NOMO-1 (cell line): ENCODE measurements at regions not wholly inside any gene's neighbourhood (a gene's known extent, or its start where the extent isn't known, plus 50 kb on each side); places are given as distances from the start of the nearest gene placed in this dataset.

Experiments used
- DNase-seq, 2 experiments: peaks; one replicate each; lab custom pipeline; 2025; ENCODE audit not compliant: unreplicated experiment in 2 of 2; lab: John Stamatoyannopoulos, UW

GRCh38 chr1:72724951-72725861 lies 442.9 kb upstream of the NEGR1 start:
- DNase-seq, result no peak

- no peak for DNase-seq
Observed at GRCh38 chr1:72705921-72706320, 423.6 kb upstream of the NEGR1 start.

GRCh38 chr1:72704841-72705477 lies 422.6 kb upstream of the NEGR1 start:
- DNase-seq, result no peak

GRCh38 chr1:72697410-72697809 lies 415.1 kb upstream of the NEGR1 start:
- DNase-seq, result no peak

GRCh38 chr1:72693899-72694298 lies 411.6 kb upstream of the NEGR1 start:
- no peak for DNase-seq

- DNase-seq, result no peak
Observed at GRCh38 chr1:72693376-72693775, 411.0 kb upstream of the NEGR1 start.

GRCh38 chr1:72690871-72691270 lies 408.5 kb upstream of the NEGR1 start:
- DNase-seq, result no peak

GRCh38 chr1:72678683-72679082 lies 396.3 kb upstream of the NEGR1 start:
- DNase-seq, result no peak

- no peak for DNase-seq
Observed at GRCh38 chr1:72670902-72671301, 388.6 kb upstream of the NEGR1 start.

- no peak for DNase-seq
Observed at GRCh38 chr1:72662918-72663317, 380.6 kb upstream of the NEGR1 start.

- no peak for DNase-seq
Observed at GRCh38 chr1:72650843-72651435, 368.6 kb upstream of the NEGR1 start.

GRCh38 chr1:72649991-72650390 lies 367.7 kb upstream of the NEGR1 start:
- no peak for DNase-seq

GRCh38 chr1:72649211-72649888 lies 367.0 kb upstream of the NEGR1 start:
- no peak for DNase-seq

GRCh38 chr1:72648465-72648864 lies 366.1 kb upstream of the NEGR1 start:
- DNase-seq, result no peak

- no peak for DNase-seq
Observed at GRCh38 chr1:72643142-72643541, 360.8 kb upstream of the NEGR1 start.

GRCh38 chr1:72637593-72637992 lies 355.3 kb upstream of the NEGR1 start:
- DNase-seq, result no peak

GRCh38 chr1:72636631-72637030 lies 354.3 kb upstream of the NEGR1 start:
- DNase-seq, result peak in 1 of 2 experiments; percentile 34

GRCh38 chr1:72635719-72636118 lies 353.4 kb upstream of the NEGR1 start:
- DNase-seq, result peak; percentile 84 to 97

GRCh38 chr1:72634946-72635345 lies 352.6 kb upstream of the NEGR1 start:
- DNase-seq, result no peak

GRCh38 chr1:72631449-72631848 lies 349.1 kb upstream of the NEGR1 start:
- no peak for DNase-seq

- peak; percentile 33 to 83 for DNase-seq
Observed at GRCh38 chr1:72623299-72623708, 341.0 kb upstream of the NEGR1 start.
